ENCODE measurements at regions not wholly inside any gene's neighbourhood (a gene's known extent, or its start where the extent isn't known, plus 50 kb on each side); places are given as distances from the start of the nearest gene placed in this dataset.

GRCh38 chr2:129069875-129070594 is 751.4 kb upstream of the HS6ST1 start:
- H3K9ac ChIP-seq, result no peak overlapping the region
- TF ChIP-seq GABPA (IDR thresholded peaks at IDR 0.05; ENCODE audit: low read depth) (no peak), TAF1 (IDR thresholded peaks at IDR 0.05; ENCODE audit: borderline replicate concordance, low read depth, low read length) (no peak)
- H3K4me1 ChIP-seq (ENCODE audit: control insufficient read depth in 1 of 2, insufficient read depth in 2 of 2, low read depth in 1 of 2, low read length in 1 of 2), result peaks cover 0 to 5% of the 10 kb centered on the region in 2 experiments; a peak in 1 of 4 replicates
- no peaks in the 10 kb centered on the region for H3K9me2 ChIP-seq
- 63% methylated on average over 8 of the region's 12 CpGs for WGBS (ENCODE audit: low lambda C conversion rate)
- ChIA-PET POLR2A (no interaction called here), CTCF (no interaction called here)
- H3K9me3 ChIP-seq, result no peaks in the 10 kb centered on the region
- no peak overlapping the region for H2AFZ ChIP-seq (ENCODE audit: low read depth)
- no peaks in the 10 kb centered on the region for H3K36me3 ChIP-seq (replicated peaks in 1 of 2; ENCODE audit: control insufficient read depth in 1 of 2, insufficient read depth in 2 of 2, low read length in 1 of 2)
- DNase-seq, result no peak
- no peak overlapping the region for H3K27ac ChIP-seq (ENCODE audit: low read depth in 2 of 2, low read length in 1 of 2)
- no peaks in the 10 kb centered on the region for H3K27me3 ChIP-seq (ENCODE audit: insufficient read depth)
- no peaks in the 10 kb centered on the region for H3K79me2 ChIP-seq (ENCODE audit: insufficient read depth)
- no peaks in the 10 kb centered on the region for H4K20me1 ChIP-seq (ENCODE audit: insufficient read depth)
- no peak overlapping the region for H3K4me3 ChIP-seq (ENCODE audit: low read depth in 2 of 2, low read length in 1 of 2)
- no peak overlapping the region for H3K4me2 ChIP-seq
- no peaks in the 10 kb centered on the region for H3F3A ChIP-seq (replicated peaks; ENCODE audit: insufficient read depth)

- Histone ChIP-seq H4K20me1 (ENCODE audit: insufficient read depth) (no peaks in the 10 kb centered on the region), H3K79me2 (ENCODE audit: insufficient read depth) (no peaks in the 10 kb centered on the region), H3K4me1 (ENCODE audit: control insufficient read depth in 1 of 2, insufficient read depth in 2 of 2, low read depth in 1 of 2, low read length in 1 of 2) (peaks cover 0 to 5% of the 10 kb centered on the region in 2 experiments; a peak in 1 of 4 replicates), H2AFZ (ENCODE audit: low read depth) (no peak overlapping the region), H3K9me2 (no peaks in the 10 kb centered on the region), H3K27me3 (ENCODE audit: insufficient read depth) (no peaks in the 10 kb centered on the region), H3K4me2 (no peak overlapping the region), H3K4me3 (ENCODE audit: low read depth in 2 of 2, low read length in 1 of 2) (no peak overlapping the region), H3K27ac (ENCODE audit: low read depth in 2 of 2, low read length in 1 of 2) (no peak overlapping the region), H3F3A (replicated peaks; ENCODE audit: insufficient read depth) (no peaks in the 10 kb centered on the region), H3K9ac (no peak overlapping the region), H3K36me3 (replicated peaks in 1 of 2; ENCODE audit: control insufficient read depth in 1 of 2, insufficient read depth in 2 of 2, low read length in 1 of 2) (no peaks in the 10 kb centered on the region), H3K9me3 (no peaks in the 10 kb centered on the region)
- ChIA-PET CTCF (interaction anchor here (0.9 kb wide), 1 partner anchor 16 kb away, joined by 3 read pairs; no protein-coding TSS in a partner anchor), POLR2A (no interaction called here)
- no peak for TF ChIP-seq RAD21 (IDR thresholded peaks at IDR 0.05; ENCODE audit: low read length)
- WGBS (ENCODE audit: low lambda C conversion rate), result 0% methylated on average over 2 of the region's 3 CpGs
- no peak for DNase-seq
Measured at GRCh38 chr2:129070663-129071062, 752.0 kb upstream of the HS6ST1 start.

- Histone ChIP-seq H3K9me3 (no peaks in the 10 kb centered on the region), H3K4me3 (ENCODE audit: low read depth in 2 of 2, low read length in 1 of 2) (no peak overlapping the region), H3K27me3 (ENCODE audit: insufficient read depth) (no peaks in the 10 kb centered on the region), H3K9me2 (no peaks in the 10 kb centered on the region), H3K36me3 (replicated peaks in 1 of 2; ENCODE audit: control insufficient read depth in 1 of 2, insufficient read depth in 2 of 2, low read length in 1 of 2) (no peaks in the 10 kb centered on the region), H3K79me2 (ENCODE audit: insufficient read depth) (no peaks in the 10 kb centered on the region), H3F3A (replicated peaks; ENCODE audit: insufficient read depth) (no peaks in the 10 kb centered on the region), H3K9ac (no peak overlapping the region), H3K4me2 (no peak overlapping the region), H4K20me1 (ENCODE audit: insufficient read depth) (no peaks in the 10 kb centered on the region), H2AFZ (ENCODE audit: low read depth) (no peak overlapping the region), H3K4me1 (ENCODE audit: control insufficient read depth in 1 of 2, insufficient read depth in 2 of 2, low read depth in 1 of 2, low read length in 1 of 2) (peaks cover 0 to 5% of the 10 kb centered on the region in 2 experiments; a peak in 1 of 4 replicates), H3K27ac (ENCODE audit: low read depth in 2 of 2, low read length in 1 of 2) (no peak overlapping the region)
- CTCF ChIA-PET, result interaction anchor here (0.9 kb wide), 1 partner anchor 15 kb away, joined by 3 read pairs; no protein-coding TSS in a partner anchor
- DNase-seq, result no peak
- 58% methylated on average over 6 of the region's 6 CpGs for WGBS (ENCODE audit: low lambda C conversion rate)
- POLR2A ChIA-PET, result no interaction called here
- no peak for TF ChIP-seq SIN3A (IDR thresholded peaks at IDR 0.05; ENCODE audit: borderline replicate concordance, low read depth, low read length)
- TF ChIP-seq GABPA (IDR thresholded peaks at IDR 0.05; ENCODE audit: low read depth), result no peak
- no peak for TF ChIP-seq CTCF (IDR thresholded peaks at IDR 0.05)
- TF ChIP-seq NFIC (IDR thresholded peaks at IDR 0.05; ENCODE audit: borderline replicate concordance), result no peak
- no peak for TF ChIP-seq TAF1 (IDR thresholded peaks at IDR 0.05; ENCODE audit: borderline replicate concordance, low read depth, low read length)
- TF ChIP-seq USF2 (IDR thresholded peaks at IDR 0.05; ENCODE audit: borderline replicate concordance, low read depth, low read length), result no peak
- TF ChIP-seq USF1 (IDR thresholded peaks at IDR 0.05; ENCODE audit: borderline replicate concordance, low read depth), result no peak
- no peak for TF ChIP-seq CHD2 (IDR thresholded peaks at IDR 0.05; ENCODE audit: low read length, partially characterized antibody)
- TF ChIP-seq REST (IDR thresholded peaks at IDR 0.05; ENCODE audit: low read depth, low read length), result no peak
- TF ChIP-seq MEF2A (IDR thresholded peaks at IDR 0.05; ENCODE audit: borderline replicate concordance, low read depth), result no peak
- TF ChIP-seq SMC3 (IDR thresholded peaks at IDR 0.05; ENCODE audit: low read depth, low read length), result no peak
- no peak for TF ChIP-seq TCF12 (IDR thresholded peaks at IDR 0.05)
- TF ChIP-seq POLR2AphosphoS5 (IDR thresholded peaks at IDR 0.05; ENCODE audit: low read depth, low read length), result no peak
Measured at GRCh38 chr2:129071531-129071930, 752.9 kb upstream of the HS6ST1 start.

Measured in SK-N-SH (cell line).